HUES64 (cell line): ENCODE measurements at regions not wholly inside any gene's neighbourhood (a gene's known extent, or its start where the extent isn't known, plus 50 kb on each side); places are given as distances from the start of the nearest gene placed in this dataset.

Experiments used
- H3K27ac ChIP-seq: 2 replicates; pipeline ENCODE4 v1.7.0; 2013; ENCODE audit warnings: low read depth, low read length, inconsistent platforms
- H3K27me3 ChIP-seq: 2 replicates; pipeline ENCODE4 v1.6.1; 2013; ENCODE audit warnings: mild to moderate bottlenecking, low read length; ENCODE audit not compliant: insufficient read depth
- H3K36me3 ChIP-seq: 2 replicates; pipeline ENCODE4 v1.6.1; 2013; ENCODE audit warnings: mild to moderate bottlenecking, low read length; ENCODE audit not compliant: insufficient read depth
- H3K4me1 ChIP-seq: 2 replicates; pipeline ENCODE4 v1.6.1; 2013; ENCODE audit warnings: mild to moderate bottlenecking, low read length, moderate library complexity; ENCODE audit not compliant: insufficient read depth
- H3K4me3 ChIP-seq: 2 replicates; pipeline ENCODE4 v1.5.1; 2013; ENCODE audit warnings: mild to moderate bottlenecking, low read length, moderate library complexity
- H3K9ac ChIP-seq: 2 replicates; pipeline ENCODE4 v1.6.1; 2013; ENCODE audit warnings: mild to moderate bottlenecking, low read depth, low read length
- H3K9me3 ChIP-seq: 2 replicates; pipeline ENCODE4 v1.6.1; 2013; ENCODE audit warnings: low read depth, low read length; ENCODE audit not compliant: insufficient read depth
- WGBS: fragments of 150-250, 120-280 bp; methylation state at CpG from one replicate; pipeline ENCODE4 v1.1.7; 2013; ENCODE audit warnings: missing lambda C conversion rate; 5-methylcytosine and 5-hydroxymethylcytosine counted together

DNA sequence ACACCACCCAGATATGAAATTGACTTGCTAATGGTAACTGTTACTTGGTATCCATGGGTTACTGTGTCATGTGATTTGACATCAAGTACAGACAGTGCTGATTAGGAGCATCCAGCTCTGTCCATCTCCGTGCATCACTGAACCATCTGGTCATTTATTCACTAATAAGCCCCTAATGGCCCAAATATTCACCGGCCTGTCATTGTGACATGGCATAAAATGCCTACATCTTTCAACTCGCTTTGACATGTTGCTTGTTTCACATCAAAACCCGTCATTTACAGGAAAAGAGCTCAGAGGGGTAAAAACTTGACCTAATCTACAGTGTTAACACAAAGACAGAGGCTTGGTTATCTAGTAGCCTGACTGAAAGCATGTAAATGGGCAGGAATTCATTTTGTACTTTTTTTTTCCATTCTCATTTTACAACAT lies 308.9 kb upstream of the ATP5MC3 start:
- H3K4me3 ChIP-seq: no peak overlapping the region
- no peaks in the 10 kb centered on the region for H3K9me3 ChIP-seq
- no peak overlapping the region for H3K27ac ChIP-seq
- 93% methylated on average over 4 of the region's 4 CpGs for WGBS
- no peaks in the 10 kb centered on the region for H3K36me3 ChIP-seq
- H3K4me1 ChIP-seq: 0 out of 2 replicates have a peak, but pooled peaks cover 3% of the 10 kb centered on the region
- H3K27me3 ChIP-seq: no peaks in the 10 kb centered on the region
- H3K9ac ChIP-seq: no peak overlapping the region

DNA sequence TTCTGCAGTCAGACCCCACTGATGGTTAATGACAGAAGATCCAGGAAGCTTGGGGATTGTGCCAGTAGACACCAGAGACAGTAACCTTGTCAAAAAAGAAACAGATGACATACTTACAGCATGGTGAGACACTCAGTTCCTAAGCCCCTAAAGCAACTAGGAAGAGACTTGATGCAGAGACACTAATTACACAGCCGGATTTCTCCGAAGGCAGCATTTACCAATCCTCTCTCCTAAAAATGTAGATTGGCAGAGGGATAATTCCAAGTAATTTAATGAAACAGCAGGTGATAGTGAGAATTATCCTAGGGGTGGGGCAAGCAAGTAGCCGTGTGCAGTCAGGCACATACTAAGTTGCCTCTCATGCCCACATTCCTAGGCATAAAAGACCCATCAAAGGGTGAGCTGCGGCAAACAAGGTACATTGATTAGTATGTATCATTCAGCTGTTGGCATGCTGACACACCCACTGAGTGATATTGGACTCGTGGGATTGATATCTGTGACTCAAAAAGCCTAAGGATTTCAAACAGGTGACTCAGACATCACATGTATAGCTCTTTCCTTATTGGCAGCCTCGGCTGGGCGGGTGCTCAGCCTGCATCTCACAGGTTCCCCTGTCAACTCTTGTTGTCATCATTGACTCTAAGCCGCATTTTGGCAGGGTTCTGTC lies 296.7 kb upstream of the ATP5MC3 start:
- Histone ChIP-seq H3K4me1 (0 out of 2 replicates have a peak, but pooled peaks cover 5% of the 10 kb centered on the region), H3K4me3 (no peak overlapping the region), H3K27ac (no peak overlapping the region), H3K9ac (no peak overlapping the region), H3K27me3 (no peaks in the 10 kb centered on the region), H3K36me3 (no peaks in the 10 kb centered on the region), H3K9me3 (no peaks in the 10 kb centered on the region)
- 87% methylated on average over 8 of the region's 8 CpGs for WGBS

DNA sequence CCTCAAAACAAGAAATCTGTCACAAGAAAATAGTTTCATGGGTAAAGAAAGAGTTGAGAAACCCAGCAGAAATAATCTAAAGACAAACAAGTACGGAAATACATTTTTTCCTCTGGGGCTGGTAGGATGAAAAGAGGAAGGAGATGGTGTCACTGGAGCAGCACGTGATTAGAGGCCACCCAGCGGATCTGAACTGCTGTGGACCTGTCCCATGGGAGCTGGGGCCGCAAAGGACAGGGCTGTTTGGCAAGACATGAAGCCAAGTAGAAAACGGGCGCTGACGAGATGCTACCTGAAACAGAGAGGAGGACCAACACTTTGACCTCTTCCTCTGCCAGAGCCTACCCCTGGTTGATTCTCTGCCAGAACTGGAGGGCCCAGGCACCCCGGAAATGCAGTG lies 295.4 kb upstream of the ATP5MC3 start:
- Histone ChIP-seq H3K4me1 (0 out of 2 replicates have a peak, but pooled peaks cover 5% of the 10 kb centered on the region), H3K36me3 (no peaks in the 10 kb centered on the region), H3K9ac (no peak overlapping the region), H3K4me3 (no peak overlapping the region), H3K27ac (no peak overlapping the region), H3K9me3 (no peaks in the 10 kb centered on the region), H3K27me3 (no peaks in the 10 kb centered on the region)
- 94% methylated on average over 8 of the region's 8 CpGs for WGBS

DNA sequence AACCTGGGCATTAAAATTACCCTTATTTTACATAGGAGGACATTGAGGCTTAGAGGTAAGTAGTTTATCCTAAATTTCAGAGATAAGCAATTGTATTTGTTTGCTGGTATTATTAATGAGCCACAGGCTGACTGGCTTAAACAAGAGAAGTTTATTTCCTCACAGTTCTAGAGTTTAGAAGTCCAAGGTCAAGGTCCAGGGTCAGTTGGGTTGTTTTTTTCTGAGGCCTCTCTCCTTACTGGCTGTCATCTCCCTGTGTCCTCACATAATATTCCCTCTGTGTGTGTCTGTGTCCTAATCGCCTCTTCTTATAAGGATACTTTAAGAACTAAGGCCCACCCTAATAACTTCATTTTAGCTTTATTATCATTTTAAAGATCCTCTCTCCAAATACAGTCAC lies 294.9 kb upstream of the ATP5MC3 start:
- H3K27ac ChIP-seq: no peak overlapping the region
- no peaks in the 10 kb centered on the region for H3K9me3 ChIP-seq
- no peaks in the 10 kb centered on the region for H3K36me3 ChIP-seq
- no peak overlapping the region for H3K9ac ChIP-seq
- H3K4me3 ChIP-seq: no peak overlapping the region
- 96% methylated on average over 1 of the region's 1 CpG for WGBS
- H3K27me3 ChIP-seq: no peaks in the 10 kb centered on the region
- H3K4me1 ChIP-seq: 0 out of 2 replicates have a peak, but pooled peaks cover 5% of the 10 kb centered on the region

DNA sequence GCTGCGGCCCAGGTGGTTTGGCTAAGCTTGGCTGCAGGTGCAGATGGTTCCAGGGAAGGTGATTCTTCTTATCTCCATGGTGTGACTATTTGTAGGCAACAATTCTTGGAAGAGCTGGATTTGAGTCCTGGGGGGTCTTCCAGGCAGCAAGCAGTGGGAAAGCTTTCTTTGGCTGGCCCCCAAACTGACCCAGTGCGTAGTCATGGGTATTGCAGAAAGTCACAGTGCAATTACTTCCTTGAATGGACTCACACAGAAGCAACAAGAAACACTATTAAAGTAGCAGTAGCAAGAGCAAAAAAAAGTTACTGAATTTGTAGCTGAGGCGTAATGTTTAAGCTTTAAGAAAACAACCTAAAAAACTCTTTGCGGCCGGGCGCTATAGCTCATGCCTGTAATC lies 293.6 kb upstream of the ATP5MC3 start:
- Histone ChIP-seq H3K27ac (no peak overlapping the region), H3K4me3 (no peak overlapping the region)
- 96% methylated on average over 6 of the region's 6 CpGs for WGBS

DNA sequence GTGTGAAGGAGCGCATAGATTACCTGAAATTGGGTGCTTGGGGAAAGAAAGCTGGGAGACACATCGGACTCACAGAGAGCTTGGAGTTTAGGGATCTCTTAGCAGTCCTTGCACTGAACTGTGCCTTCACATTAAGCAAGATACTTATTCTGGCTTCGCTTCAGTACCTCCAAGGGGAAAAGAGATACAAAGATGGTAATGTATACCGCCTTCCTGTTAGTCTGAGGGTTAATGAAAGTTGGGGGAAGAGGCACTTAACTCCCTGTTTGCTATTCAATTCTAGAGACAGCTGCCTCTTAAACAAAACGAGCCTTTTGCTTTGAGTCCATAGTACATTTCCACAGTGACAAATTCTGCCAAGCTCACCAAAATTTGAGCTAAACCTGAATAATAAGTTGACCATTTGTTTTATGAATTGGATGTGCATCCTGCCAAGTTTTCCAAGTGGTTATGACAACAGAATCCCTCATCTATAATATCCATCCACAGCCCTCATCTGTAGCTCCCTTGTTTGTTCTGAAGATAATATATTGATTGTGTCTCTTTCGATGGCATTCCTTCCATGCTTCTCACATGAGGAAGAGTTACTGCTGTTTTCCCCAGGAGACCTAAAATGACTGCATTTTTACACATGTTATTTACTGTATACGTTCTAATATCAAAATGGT lies 287.1 kb upstream of the ATP5MC3 start:
- Histone ChIP-seq H3K36me3 (no peaks in the 10 kb centered on the region), H3K9me3 (no peaks in the 10 kb centered on the region), H3K27me3 (no peaks in the 10 kb centered on the region), H3K4me3 (no peak overlapping the region), H3K9ac (no peak overlapping the region), H3K27ac (no peak overlapping the region), H3K4me1 (peaks cover 23% of the 10 kb centered on the region)
- 90% methylated on average over 6 of the region's 7 CpGs for WGBS

More for the DNA sequence above, 293.6 kb upstream of the ATP5MC3 start:
- no peaks in the 10 kb centered on the region for H3K36me3 ChIP-seq
- H3K4me1 ChIP-seq: peaks cover under 1% of the 10 kb centered on the region; the same call in 1 of the 2 replicates
- no peaks in the 10 kb centered on the region for H3K27me3 ChIP-seq
- no peak overlapping the region for H3K9ac ChIP-seq
- no peaks in the 10 kb centered on the region for H3K9me3 ChIP-seq

DNA sequence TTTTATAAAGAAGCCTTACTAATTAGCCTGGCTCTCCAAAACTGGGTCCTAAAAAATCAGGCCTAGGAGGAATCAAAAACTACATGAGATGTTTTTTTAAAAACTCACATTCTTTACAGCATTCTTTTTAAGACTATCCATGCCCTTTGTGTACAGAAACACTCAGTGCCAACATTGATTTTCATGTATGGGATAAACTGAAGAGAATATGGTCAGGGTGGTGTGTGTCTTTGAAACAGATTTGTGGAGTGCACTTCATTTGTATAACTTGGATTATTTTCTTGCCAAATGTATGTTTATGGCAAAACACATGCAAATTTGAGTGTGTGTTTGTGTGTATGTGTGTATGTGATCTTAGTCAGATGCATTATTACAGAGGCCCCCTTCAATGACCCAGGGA lies 283.6 kb upstream of the ATP5MC3 start:
- peaks cover 25% of the 10 kb centered on the region for H3K4me1 ChIP-seq
- H3K4me3 ChIP-seq: no peak overlapping the region
- H3K9me3 ChIP-seq: 0 out of 2 replicates have a peak, but pooled peaks cover 7% of the 10 kb centered on the region
- no peaks in the 10 kb centered on the region for H3K36me3 ChIP-seq
- H3K27ac ChIP-seq: no peak overlapping the region
- H3K9ac ChIP-seq: no peak overlapping the region
- H3K27me3 ChIP-seq: no peaks in the 10 kb centered on the region

DNA sequence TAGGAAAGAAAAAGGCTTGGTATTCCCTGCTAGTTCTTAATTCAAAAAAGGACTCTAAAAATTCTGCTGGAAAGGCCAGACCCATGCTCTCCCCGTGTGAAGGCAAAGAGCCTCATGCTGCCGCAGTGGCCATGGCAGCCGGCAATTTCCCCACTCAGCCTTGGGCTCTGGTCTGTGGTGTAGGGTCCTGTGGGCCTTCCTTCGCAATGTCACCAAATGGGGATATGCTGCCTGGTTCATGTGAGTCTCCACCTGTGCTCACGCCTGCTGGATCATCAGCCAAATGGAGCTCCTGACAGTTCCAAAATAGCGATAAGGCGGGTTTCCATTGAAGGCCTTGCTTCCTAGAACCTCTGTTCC lies 282.8 kb upstream of the ATP5MC3 start:
- H3K4me1 ChIP-seq: peaks cover 17% of the 10 kb centered on the region
- H3K27me3 ChIP-seq: no peaks in the 10 kb centered on the region
- H3K36me3 ChIP-seq: no peaks in the 10 kb centered on the region
- H3K4me3 ChIP-seq: no peak overlapping the region
- H3K9ac ChIP-seq: no peak overlapping the region
- 96% methylated on average over 7 of the region's 7 CpGs for WGBS
- H3K9me3 ChIP-seq: 0 out of 2 replicates have a peak, but pooled peaks cover 7% of the 10 kb centered on the region
- no peak overlapping the region for H3K27ac ChIP-seq

DNA sequence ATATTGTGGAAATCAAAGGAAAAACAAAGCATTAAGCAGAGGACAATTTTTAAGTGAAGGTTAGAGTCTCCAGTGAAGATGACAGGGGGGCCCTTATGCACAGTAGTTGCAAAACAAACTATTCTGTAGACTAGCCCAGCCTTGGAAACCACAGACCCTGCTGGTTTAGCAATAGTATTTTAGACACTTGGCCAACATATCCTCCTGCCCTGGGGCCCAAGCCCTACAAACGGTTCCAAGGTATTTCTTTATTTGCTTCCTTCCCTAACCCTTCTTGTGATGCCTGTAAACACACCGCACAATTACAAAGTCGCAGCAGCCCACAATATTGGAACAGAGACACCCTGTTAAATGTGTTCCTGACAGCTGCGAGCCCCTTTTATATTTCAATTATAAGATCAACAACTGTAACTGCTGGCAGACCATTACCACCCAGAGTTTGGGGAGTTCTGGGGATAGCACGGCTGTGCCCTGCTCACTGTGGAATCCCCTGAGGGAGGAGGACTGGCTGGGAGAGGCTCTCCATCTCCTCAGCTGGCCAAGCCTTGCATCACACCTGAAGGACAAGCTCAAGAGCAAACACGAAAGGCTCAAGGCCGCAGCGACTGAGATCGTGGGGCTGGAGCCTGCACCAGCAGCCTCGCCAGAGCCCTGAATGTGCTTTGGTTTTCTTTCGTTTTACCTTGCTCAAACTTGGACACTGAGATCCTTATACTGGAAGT lies 282.2 kb upstream of the ATP5MC3 start:
- Histone ChIP-seq H3K27me3 (no peaks in the 10 kb centered on the region), H3K36me3 (no peaks in the 10 kb centered on the region), H3K9ac (no peak overlapping the region), H3K4me1 (peaks cover 11% of the 10 kb centered on the region), H3K4me3 (no peak overlapping the region), H3K27ac (no peak overlapping the region), H3K9me3 (0 out of 2 replicates have a peak, but pooled peaks cover 7% of the 10 kb centered on the region)
- 90% methylated on average over 11 of the region's 11 CpGs for WGBS

DNA sequence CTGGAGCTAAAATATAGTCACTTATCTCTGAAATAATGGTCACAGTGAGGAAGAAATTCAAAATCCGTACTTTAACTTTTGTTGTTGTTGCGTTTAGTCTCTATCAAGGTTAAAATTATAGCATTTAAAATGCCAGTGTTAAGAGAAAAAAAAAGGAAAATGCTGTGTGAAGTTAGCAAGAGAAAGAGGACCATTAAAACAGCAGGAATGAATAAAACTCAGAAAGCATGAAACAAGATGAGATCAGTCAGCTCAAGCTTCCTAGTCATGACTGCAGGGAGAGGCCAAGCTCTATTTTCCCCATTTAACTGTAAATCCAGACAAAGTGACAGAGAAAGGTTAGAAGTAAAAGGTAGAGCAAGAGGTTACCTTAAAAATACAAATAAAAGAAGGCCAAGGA lies 281.7 kb upstream of the ATP5MC3 start:
- 90% methylated on average over 2 of the region's 2 CpGs for WGBS
- 0 out of 2 replicates have a peak, but pooled peaks cover 7% of the 10 kb centered on the region for H3K9me3 ChIP-seq
- no peaks in the 10 kb centered on the region for H3K27me3 ChIP-seq
- no peak overlapping the region for H3K27ac ChIP-seq
- H3K4me1 ChIP-seq: 0 out of 2 replicates have a peak, but pooled peaks cover 6% of the 10 kb centered on the region
- H3K4me3 ChIP-seq: no peak overlapping the region
- no peak overlapping the region for H3K9ac ChIP-seq
- no peaks in the 10 kb centered on the region for H3K36me3 ChIP-seq

DNA sequence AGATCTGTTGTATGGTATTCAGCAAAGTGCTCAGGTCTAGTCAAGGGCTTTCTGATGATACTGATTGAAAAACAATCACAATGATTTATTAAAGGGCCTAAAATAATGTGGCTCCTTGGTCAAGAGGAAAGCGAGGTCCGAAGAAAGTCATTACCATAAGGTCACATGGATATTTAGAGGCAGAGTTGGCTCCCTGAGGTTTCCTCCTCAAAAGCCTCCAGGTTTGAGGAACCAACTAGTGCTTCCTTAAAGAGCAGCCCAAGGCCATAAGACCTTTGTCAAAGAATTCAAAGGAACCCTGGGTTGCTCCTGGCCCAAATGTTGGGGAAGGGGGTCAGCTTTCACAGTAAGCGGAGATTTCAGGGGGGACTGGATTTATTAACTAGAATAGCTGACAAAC lies 280.7 kb upstream of the ATP5MC3 start:
- Histone ChIP-seq H3K4me3 (no peak overlapping the region), H3K9ac (no peak overlapping the region), H3K27me3 (no peaks in the 10 kb centered on the region), H3K9me3 (0 out of 2 replicates have a peak, but pooled peaks cover 7% of the 10 kb centered on the region), H3K36me3 (no peaks in the 10 kb centered on the region), H3K4me1 (0 out of 2 replicates have a peak, but pooled peaks cover 6% of the 10 kb centered on the region), H3K27ac (no peak overlapping the region)
- 90% methylated on average over 3 of the region's 3 CpGs for WGBS
